Urinary bladder (tissue), 4 donors: ENCODE measurements at regions not wholly inside any gene's neighbourhood (a gene's known extent, or its start where the extent isn't known, plus 50 kb on each side); places are given as distances from the start of the nearest gene placed in this dataset. TPM values are rescaled to one million over a fixed set of nuclear protein-coding genes. Genes with fewer than 3 reads are reported as not detected.

Source experiments
- DNase-seq: peaks from one replicate; pipeline ENCODE4 v3.0.0-alpha.2; 2015; ENCODE audit errors: extremely low spot score
- H3K27ac ChIP-seq: one replicate; pipeline ENCODE4 v1.5.1; 2013; ENCODE audit warnings: low read depth, mild to moderate bottlenecking, moderate library complexity
- H3K36me3 ChIP-seq: one replicate; pipeline ENCODE4 v1.6.1; 2013; ENCODE audit warnings: mild to moderate bottlenecking, moderate library complexity; ENCODE audit not compliant: insufficient read depth
- H3K4me1 ChIP-seq: one replicate; pipeline ENCODE4 v1.6.1; 2013; ENCODE audit warnings: mild to moderate bottlenecking, moderate library complexity; ENCODE audit not compliant: insufficient read depth
- H3K4me3 ChIP-seq: one replicate; pipeline ENCODE4 v1.5.1; 2013; ENCODE audit warnings: low read depth, low read length
- WGBS: extraction: QIAGEN DNeasy Blood & Tissue Kit; methylation state at CpG from one replicate; pipeline ENCODE4 v1.1.7; 2013; 5-methylcytosine and 5-hydroxymethylcytosine counted together
- small RNA-seq: library from RNA; depleted of rRNA; stranded (forward); fragments of <200 nt; gene quantifications from one replicate; pipeline ENCODE3, GENCODE V24; 2014
- donor health status: healthy with polysubstance abuse.
- donor health status: healthy.

- no peaks in the 10 kb centered on the region for H3K4me1 ChIP-seq
- H3K27ac ChIP-seq, result no peak overlapping the region
- no peak for DNase-seq
- no peak overlapping the region for H3K4me3 ChIP-seq
- no peaks in the 10 kb centered on the region for H3K36me3 ChIP-seq
- 95% methylated on average over 2 of the region's 2 CpGs for WGBS
These were observed 97.3 kb upstream of the MBL2 start for GRCh38 chr10:52869864-52870263.

- Histone ChIP-seq H3K36me3 (no peaks in the 10 kb centered on the region), H3K4me3 (no peak overlapping the region), H3K4me1 (no peaks in the 10 kb centered on the region), H3K27ac (no peak overlapping the region)
- WGBS, result 98% methylated on average over 9 of the region's 9 CpGs
- no peak for DNase-seq
These were observed 92.6 kb upstream of the MBL2 start for GRCh38 chr10:52865213-52865612.

- Histone ChIP-seq H3K4me3 (no peak overlapping the region), H3K4me1 (no peaks in the 10 kb centered on the region), H3K27ac (no peak overlapping the region), H3K36me3 (no peaks in the 10 kb centered on the region)
- WGBS, result 66% methylated on average over 10 of the region's 10 CpGs
- no peak for DNase-seq
These were observed 91.9 kb upstream of the MBL2 start for GRCh38 chr10:52864201-52865106.

GRCh38 chr10:52858722-52859121, 86.1 kb upstream of the MBL2 start:
- no peak for DNase-seq
- WGBS, result 80% methylated on average over 2 of the region's 2 CpGs
- Histone ChIP-seq H3K4me1 (no peaks in the 10 kb centered on the region), H3K27ac (no peak overlapping the region), H3K36me3 (no peaks in the 10 kb centered on the region), H3K4me3 (no peak overlapping the region)

GRCh38 chr10:52855546-52856325, 83.2 kb upstream of the MBL2 start:
- H3K4me3 ChIP-seq, result no peak overlapping the region
- no peak overlapping the region for H3K27ac ChIP-seq
- WGBS, result 82% methylated on average over 1 of the region's 1 CpG
- H3K4me1 ChIP-seq, result no peaks in the 10 kb centered on the region
- H3K36me3 ChIP-seq, result no peaks in the 10 kb centered on the region
- no peak for DNase-seq

- no peaks in the 10 kb centered on the region for H3K4me1 ChIP-seq
- H3K27ac ChIP-seq, result no peak overlapping the region
- WGBS, result 87% methylated on average over 4 of the region's 4 CpGs
These were observed 81.1 kb upstream of the MBL2 start for GRCh38 chr10:52853704-52854103.

GRCh38 chr10:52836816-52837215, 64.2 kb upstream of the MBL2 start:
- no peaks in the 10 kb centered on the region for H3K36me3 ChIP-seq
- no peak overlapping the region for H3K27ac ChIP-seq
- no peaks in the 10 kb centered on the region for H3K4me1 ChIP-seq
- WGBS, result 81% methylated on average over 2 of the region's 2 CpGs
- DNase-seq, result no peak
- no peak overlapping the region for H3K4me3 ChIP-seq

More at GRCh38 chr10:52853704-52854103, 81.1 kb upstream of the MBL2 start:
- no peak for DNase-seq
- no peaks in the 10 kb centered on the region for H3K36me3 ChIP-seq
- no peak overlapping the region for H3K4me3 ChIP-seq

Small RNA genes in the stretch of these regions (small RNA-seq; reads per million reads assigned to genes)
- gene RF00019, result not detected
- not detected for gene RNA5SP318
- gene SNRPEP8, result not detected
